GM18873 (cell line): ENCODE measurements at regions not wholly inside any gene's neighbourhood (a gene's known extent, or its start where the extent isn't known, plus 50 kb on each side); places are given as distances from the start of the nearest gene placed in this dataset.

Source experiments
- ATAC-seq: cut with Tn5 transposase; IDR thresholded peaks from one replicate; pipeline ENCODE4 v1.9.1; 2021; ENCODE audit warnings: mild to moderate bottlenecking, moderate library complexity, moderate number of reproducible peaks; ENCODE audit not compliant: unreplicated experiment, low FRiP score

GRCh38 chr5:110203661-110204060 is 513.9 kb downstream of the MAN2A1 start:
- ATAC-seq: no peak

GRCh38 chr5:110209401-110209800 is 517.1 kb downstream of the TMEM232 start:
- ATAC-seq: no peak

DNA sequence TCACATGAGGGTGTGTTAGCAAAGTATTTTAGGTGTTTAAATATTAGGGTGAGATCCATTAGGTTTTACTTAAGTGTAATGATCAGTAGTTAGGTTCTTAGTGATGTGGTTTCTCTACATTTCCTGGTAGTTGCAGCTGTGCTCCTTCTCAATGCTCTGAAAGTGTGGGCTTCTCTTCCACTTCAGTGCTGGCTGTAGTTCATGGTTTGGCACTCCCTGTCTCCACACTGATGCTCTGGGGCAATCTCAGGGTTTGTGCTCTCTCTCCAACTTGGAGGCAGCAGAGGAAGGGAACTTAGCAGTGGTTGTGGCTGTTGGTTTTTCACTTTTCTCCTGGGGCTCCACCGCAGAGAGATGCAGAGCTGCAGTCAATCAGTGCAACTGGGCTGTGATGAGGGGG is 507.5 kb downstream of the TMEM232 start:
- ATAC-seq: no peak

- ATAC-seq: no peak
Measured at GRCh38 chr5:110219769-110220168, 506.7 kb downstream of the TMEM232 start.

GRCh38 chr5:110221036-110221435 is 505.4 kb downstream of the TMEM232 start:
- ATAC-seq: no peak

DNA sequence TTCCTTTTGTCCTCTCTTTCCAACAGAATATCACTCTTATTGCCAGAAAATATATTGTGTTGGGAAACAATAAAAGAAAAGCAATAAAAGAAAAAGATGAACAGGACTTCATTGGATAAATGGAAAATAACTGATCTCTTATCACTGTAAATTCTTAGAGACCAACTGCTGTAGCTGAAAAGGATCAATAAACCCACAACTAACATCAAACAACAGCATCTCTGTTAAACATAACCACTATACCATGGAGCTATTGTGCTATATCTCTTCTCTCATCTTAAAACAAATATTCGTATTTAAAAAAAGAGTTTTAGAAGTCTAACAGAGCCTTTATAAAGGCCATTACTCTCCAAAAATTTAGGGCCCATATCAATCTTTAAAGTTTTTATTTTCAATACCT is 502.4 kb downstream of the TMEM232 start:
- no peak for ATAC-seq

DNA sequence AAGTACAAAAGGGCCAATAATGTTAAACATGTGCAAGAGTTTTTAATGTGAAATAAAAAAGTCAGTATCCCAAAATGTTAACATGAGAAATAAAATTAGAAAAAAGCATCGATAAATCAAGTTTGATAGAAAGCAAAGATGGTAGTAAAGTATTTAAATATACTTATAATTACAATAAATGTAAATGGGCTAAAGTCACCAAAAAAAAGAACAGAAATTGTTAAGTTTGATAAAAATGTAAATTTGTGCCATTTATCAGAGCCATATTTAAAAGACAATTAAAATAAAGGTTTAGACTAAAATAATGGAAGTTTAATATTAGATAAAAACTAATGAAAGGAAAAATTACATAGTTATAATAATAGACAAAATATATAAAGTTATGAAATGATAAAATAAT is 500.5 kb downstream of the TMEM232 start:
- no peak for ATAC-seq

DNA sequence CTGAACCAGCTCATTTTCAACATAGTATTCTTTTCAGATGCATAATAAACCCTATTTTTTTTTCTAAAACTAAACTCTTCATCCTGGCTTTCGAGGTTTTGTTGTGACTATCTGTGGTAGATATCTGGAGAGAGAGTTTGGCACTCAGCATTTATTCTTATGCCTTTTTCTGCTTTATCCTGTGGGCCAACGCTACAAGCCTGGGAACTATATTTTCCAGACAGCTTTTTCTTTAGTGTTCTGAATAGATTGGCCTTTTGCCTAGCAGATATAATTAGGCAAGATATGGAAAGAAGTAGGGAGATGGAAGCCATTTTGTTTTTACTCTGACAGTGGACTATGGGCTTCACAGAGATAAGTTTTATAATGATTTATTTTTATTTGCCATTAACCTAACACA is 486.7 kb downstream of the TMEM232 start:
- no peak for ATAC-seq

- ATAC-seq: no peak
Measured at GRCh38 chr5:110242950-110243349, 483.5 kb downstream of the TMEM232 start.

GRCh38 chr5:110248921-110249320 is 477.6 kb downstream of the TMEM232 start:
- ATAC-seq: no peak

DNA sequence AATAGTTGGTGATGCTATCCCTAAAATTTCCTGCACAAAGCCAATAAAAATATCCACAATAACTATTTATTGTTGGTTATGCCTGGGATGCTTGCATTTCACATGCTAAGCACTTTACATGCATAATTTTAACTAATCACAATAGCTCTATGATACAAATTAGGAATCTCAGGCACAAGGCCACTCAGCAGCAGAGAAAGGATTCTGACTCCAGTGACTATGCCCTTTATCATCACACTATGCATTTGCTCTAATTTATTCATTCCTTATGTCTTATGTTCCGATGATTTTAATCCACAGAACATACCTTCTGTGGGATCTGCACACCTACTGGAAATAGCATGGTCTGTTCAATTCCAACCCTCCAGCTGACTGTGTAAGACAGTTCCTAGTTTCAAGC is 476.1 kb downstream of the TMEM232 start:
- ATAC-seq: no peak

DNA sequence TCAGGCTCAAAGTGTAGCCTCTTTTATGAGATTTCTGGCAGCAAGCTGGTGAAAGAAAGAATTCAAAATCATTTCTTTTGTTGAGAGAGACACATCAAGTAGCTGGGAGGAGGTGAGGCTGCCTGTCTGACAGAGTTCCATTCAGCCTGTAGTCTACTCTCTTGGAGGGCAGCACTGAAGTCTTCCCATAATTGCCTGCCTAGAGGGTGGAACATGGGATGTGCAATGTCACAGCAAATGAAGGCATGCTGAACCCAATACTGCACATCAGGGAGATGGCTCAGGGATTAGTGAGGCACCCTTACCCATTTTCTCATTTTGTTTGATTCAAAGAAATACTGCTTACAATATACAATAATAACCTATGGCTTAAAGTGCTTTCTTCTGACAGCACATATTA is 475.7 kb downstream of the TMEM232 start:
- no peak for ATAC-seq

DNA sequence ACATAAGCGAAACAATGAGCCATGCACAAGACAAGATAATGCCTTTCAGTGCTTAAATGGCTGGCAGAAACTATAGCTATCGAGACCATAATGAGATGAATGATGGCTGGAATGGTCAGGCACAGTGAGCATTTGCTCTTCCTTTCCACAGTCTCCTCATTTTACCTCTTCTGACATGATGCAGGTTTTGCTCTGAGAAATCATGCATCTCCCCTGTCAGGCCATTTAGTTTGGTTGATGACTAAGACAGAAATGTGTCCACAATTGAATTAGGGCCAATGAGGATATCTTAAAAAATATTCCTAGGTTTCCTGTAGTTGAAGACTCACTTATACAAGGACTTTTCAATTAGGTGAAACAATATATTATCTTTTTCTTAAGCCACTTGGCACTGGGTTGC is 475.1 kb downstream of the TMEM232 start:
- ATAC-seq: no peak

DNA sequence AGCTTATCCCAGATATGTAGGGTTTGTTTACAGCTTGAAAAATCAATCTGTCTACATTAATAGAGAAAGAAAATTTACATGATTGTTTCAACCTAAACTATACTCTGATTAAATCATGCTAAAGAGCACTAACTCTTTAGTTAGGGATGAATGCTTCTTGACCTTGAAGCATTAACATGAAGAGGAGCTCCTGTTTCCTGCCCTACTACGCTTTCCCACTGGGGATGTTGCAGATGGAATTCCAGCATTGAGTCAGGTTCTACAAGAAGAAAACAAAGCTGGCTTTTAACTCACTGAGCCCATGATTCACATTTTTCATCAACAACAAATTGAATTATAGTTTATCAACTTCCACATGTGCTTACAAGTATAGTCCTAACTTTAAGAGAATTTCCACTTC is 471.3 kb downstream of the TMEM232 start:
- ATAC-seq: no peak

DNA sequence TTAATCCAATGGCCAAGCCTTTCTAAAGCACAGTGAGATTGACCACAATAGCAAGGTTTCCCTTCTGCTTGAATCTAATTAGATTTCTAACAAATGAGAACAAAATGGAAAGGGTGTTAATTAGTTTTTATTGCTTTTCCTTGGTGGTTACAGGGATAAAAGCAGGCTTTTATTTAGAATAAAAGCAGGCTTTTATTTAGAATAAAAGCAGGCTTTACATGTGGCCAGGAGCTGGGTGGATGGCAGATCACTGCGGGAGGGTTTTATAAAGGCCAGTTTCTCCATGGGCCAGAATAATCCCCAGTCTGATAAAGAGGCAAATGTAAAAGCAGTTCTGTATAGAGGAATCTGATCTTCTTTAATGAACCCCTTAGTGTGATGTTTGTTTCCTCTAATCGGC is 470.2 kb downstream of the TMEM232 start:
- no peak for ATAC-seq

- ATAC-seq: no peak
Measured at GRCh38 chr5:110257971-110258370, 468.5 kb downstream of the TMEM232 start.

DNA sequence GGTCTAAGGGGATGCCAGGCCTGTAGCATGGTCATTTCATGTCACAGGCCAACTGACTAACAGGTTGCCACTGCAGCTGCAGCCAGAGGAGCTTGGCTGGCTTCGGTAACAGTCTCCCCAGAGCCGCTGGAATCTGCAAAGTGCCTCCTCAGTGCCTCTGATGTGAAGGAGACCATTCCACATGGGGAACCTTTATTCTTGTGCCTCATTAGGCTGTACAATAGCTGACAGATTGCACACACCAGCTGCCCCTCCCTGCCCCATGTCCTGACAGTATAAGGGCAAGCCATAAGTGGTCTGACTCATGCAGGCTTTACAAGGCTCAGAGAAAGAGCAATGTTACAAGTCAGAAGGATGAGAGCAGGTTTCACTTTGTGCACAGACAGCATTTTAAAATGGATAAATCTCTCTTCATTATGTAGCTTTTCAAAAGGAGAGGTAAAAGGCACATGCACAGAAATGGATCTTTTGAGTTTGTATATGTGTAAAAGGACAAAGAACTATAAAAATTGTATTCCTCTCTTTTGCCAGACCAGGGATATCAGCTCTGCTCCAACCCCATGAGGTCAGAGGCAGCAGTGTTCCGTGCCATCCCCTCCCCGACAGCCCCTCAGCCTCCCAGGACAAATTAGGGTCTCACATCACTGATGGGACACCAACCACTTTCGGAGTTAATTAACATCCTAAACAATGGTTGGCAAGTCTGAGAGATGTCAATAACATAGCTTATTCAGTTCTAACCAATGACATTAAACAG is 467.8 kb downstream of the TMEM232 start:
- ATAC-seq: no peak

DNA sequence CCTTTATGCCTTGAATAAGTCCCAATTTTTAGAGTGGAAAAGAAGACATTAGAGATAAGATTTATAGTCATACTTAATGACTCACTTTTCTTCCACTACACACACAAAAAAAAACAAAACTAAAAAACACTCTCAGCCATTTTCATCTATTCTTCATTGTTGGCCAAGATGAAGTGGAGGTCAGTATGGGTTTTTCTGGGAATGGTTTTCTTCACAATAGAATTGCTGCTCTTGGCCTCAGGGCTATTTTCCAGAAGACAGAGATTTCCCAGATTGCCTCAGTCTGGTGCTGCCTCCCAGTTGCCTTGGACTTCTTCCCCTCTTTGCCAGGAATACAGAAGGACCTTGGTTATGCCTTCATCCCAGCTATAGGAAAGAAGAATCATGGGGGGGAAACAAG is 463.7 kb downstream of the TMEM232 start:
- ATAC-seq: no peak

DNA sequence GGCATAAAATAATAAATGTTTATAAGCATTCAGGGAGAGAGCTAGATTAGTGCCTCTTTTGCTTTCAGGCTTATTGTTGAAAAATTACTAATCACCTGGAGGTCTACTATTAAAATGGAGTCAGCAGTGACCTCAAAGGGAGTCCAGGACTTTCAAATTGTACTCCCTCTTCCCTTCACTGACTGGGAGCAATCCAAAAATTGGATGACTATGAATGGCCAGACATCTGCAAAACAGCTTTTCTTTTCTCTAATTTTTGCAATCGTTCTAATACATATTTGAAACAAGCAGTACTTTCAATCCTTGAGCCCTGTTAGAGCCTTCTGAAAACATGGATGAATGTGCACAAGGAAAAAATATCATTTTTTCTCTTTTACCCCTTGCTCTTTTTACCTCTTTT is 461.8 kb downstream of the TMEM232 start:
- ATAC-seq: no peak

DNA sequence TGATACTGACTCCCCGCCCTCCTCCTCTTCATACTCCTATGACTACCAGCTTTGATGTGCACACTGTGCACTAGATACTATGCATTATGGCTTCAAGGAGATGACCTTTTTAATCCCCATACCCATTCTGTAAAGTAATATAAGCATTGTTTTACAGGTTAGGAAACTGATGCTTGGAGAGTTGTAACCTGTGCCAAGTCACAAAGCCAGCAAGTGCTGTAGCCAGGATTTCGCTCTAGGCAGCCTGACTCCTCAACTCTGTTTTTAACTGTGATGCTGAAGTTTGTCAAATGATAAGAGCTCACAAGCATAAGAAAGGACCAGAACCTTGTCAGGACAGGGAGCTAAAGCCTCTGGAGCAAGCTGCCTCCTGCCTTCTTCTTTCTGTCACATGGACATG is 461.3 kb downstream of the TMEM232 start:
- ATAC-seq: no peak

DNA sequence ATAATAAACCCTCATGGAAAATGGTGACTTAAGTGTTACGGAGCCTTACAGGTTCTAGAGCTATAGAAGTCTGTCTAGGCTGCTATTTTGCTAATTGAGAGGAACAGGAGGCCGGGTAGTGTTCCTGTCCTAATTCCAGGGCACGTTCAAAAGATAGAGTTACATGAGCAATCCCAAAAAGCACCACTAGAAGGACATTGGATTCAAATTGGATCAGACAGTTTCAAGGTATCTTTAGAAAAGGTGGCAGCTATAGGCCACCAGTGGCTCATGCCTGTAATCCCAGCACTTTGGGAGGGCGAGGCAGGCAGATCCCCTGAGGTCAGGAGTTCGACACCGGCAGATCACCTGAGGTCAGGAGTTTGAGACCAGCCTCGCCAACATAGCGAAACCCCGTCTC is 458.8 kb downstream of the TMEM232 start:
- no peak for ATAC-seq

DNA sequence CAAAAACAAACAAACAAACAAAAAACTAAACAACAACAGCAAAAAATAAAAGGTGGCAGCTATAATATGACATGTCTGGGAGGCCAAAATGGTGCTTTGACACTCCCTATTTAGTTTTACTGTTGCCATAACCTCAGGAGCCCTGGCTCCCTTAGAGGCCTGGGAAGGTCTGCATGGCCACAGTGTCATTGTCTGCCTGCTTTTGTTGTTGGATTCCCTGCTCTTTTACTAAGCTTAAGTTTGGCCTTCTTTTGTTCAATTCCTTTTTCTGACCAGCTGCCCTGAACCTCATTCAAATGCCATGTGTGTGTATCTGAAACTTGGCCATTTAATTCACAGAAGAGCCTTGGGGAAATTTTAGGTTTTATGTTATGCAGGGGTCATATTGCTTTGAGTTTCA is 458.2 kb downstream of the TMEM232 start:
- no peak for ATAC-seq

GRCh38 chr5:110268985-110269384 is 457.5 kb downstream of the TMEM232 start:
- no peak for ATAC-seq
